A549 (cell line): ENCODE measurements at regions not wholly inside any gene's neighbourhood (a gene's known extent, or its start where the extent isn't known, plus 50 kb on each side); places are given as distances from the start of the nearest gene placed in this dataset.

Source experiments
- ATAC-seq, 2 experiments: fragments of 200-7000 bp in 1 of 2; fragments of >200 bp in 1 of 2; cut with Nextera tagmentation in 1 of 2; cut with Tn5 transposase in 1 of 2; 3 replicates each; pipeline versions ENCODE4 v1.8.0 to v1.9.1; 2018 to 2020; ENCODE audit warnings: mild to moderate bottlenecking in 1 of 2, moderate library complexity in 1 of 2
- CTCF ChIA-PET: fragments of 300-600 bp; sonication (Branson Sonifier 250); formaldehyde crosslinking; extraction: SDS; loops from one replicate; lab custom pipeline; 2021; ENCODE audit warnings: antibody characterized with exemption, inconsistent platforms; lab: Yijun Ruan, JAX
- POLR2A ChIA-PET: fragments of 350-600 bp; formaldehyde crosslinking; extraction: SDS; loops from one replicate; lab custom pipeline; 2021; ENCODE audit warnings: antibody characterized with exemption, inconsistent platforms; lab: Yijun Ruan, JAX
- DNase-seq, 2 experiments: peaks; one replicate each; pipeline versions ENCODE4 v3.0.0 to v3.0.0-alpha.2; 2011 to 2016; ENCODE audit warnings: low read depth in 1 of 2, low spot score in 1 of 2
- FAIRE-seq: peaks from 2 replicates; lab custom pipeline; 2011; peaks lifted over from hg19 to GRCh38; lab: Jason Lieb, UNC
- H3K27ac ChIP-seq, 2 experiments: fragments of >200 bp; sonication (Bioruptor Twin); formaldehyde crosslinking; 3 replicates each; pipeline ENCODE4 v1.5.1; 2016 to 2017
- H3K4me1 ChIP-seq: fragments of >200 bp; sonication (Bioruptor Twin); formaldehyde crosslinking; 3 replicates; pipeline ENCODE4 v1.6.1; 2016
- H3K4me2 ChIP-seq: fragments of >200 bp; sonication (Bioruptor Twin); formaldehyde crosslinking; 3 replicates; pipeline ENCODE4 v1.6.1; 2016
- H3K4me3 ChIP-seq: fragments of >200 bp; sonication (Bioruptor Twin); formaldehyde crosslinking; 3 replicates; pipeline ENCODE4 v1.5.1; 2016
- H3K9me3 ChIP-seq: fragments of >200 bp; sonication (Bioruptor Twin); formaldehyde crosslinking; 3 replicates; pipeline ENCODE4 v1.6.1; 2016
- BHLHE40 ChIP-seq: IDR thresholded peaks from 2 replicates; pipeline ENCODE4 v1.6.1; 2012; ENCODE audit warnings: low read depth, low read length, inconsistent platforms
- CBX8 ChIP-seq: fragments of 200-600 bp; sonication (generic); IDR thresholded peaks from 2 replicates; pipeline ENCODE4 v1.6.1; 2016
- E2F6 ChIP-seq: IDR thresholded peaks from 2 replicates; pipeline ENCODE4 v1.6.1; 2012; ENCODE audit warnings: low read depth, borderline replicate concordance
- ELK1 ChIP-seq: fragments of 150-350 bp; IDR thresholded peaks from 2 replicates; pipeline ENCODE4 v1.6.1; 2014; ENCODE audit warnings: low read depth, mild to moderate bottlenecking, low read length
- EP300 ChIP-seq, 2 experiments: fragments of >200 bp; sonication (Bioruptor Twin); formaldehyde crosslinking; IDR thresholded peaks; 2 replicates in 1 of 2; 3 replicates in 1 of 2; pipeline ENCODE4 v1.6.1; 2016 to 2017
- GATA3 ChIP-seq: IDR thresholded peaks from 2 replicates; pipeline ENCODE4 v1.6.1; 2012; ENCODE audit warnings: borderline replicate concordance
- HDAC2 ChIP-seq: fragments of 200-600 bp; sonication (generic); IDR thresholded peaks from 2 replicates; pipeline ENCODE4 v1.6.1; 2016
- HES2 ChIP-seq: fragments of >200 bp; sonication (Bioruptor Twin); formaldehyde crosslinking; IDR thresholded peaks from 2 replicates; pipeline ENCODE4 v1.6.1; 2016
- HMGXB4 ChIP-seq: fragments of 250-450 bp; sonication (Bioruptor Pico); IDR thresholded peaks from 2 replicates; pipeline ENCODE4 v1.5.0; 2021; ENCODE audit warnings: mild to moderate bottlenecking, moderate library complexity, borderline replicate concordance
- HOXA7 ChIP-seq: fragments of 250-450 bp; sonication (Bioruptor Pico); IDR thresholded peaks from 2 replicates; pipeline ENCODE4 v1.5.0; 2020; ENCODE audit warnings: mild to moderate bottlenecking, moderate library complexity
- HOXB13 ChIP-seq: fragments of 250-450 bp; sonication (Bioruptor Pico); IDR thresholded peaks from 2 replicates; pipeline ENCODE4 v1.5.0; 2020; ENCODE audit warnings: low read depth, mild to moderate bottlenecking, moderate library complexity
- HOXB5 ChIP-seq: fragments of 250-450 bp; sonication (Bioruptor Pico); IDR thresholded peaks from 2 replicates; pipeline ENCODE4 v1.5.0; 2020; ENCODE audit warnings: mild to moderate bottlenecking, moderate library complexity
- JUN ChIP-seq, 2 experiments: fragments of >200 bp; sonication (Bioruptor Twin); formaldehyde crosslinking; IDR thresholded peaks; 2 replicates in 1 of 2; 3 replicates in 1 of 2; pipeline ENCODE4 v1.6.1; 2016 to 2017
- MAX ChIP-seq: IDR thresholded peaks from 2 replicates; pipeline ENCODE4 v1.6.1; 2012
- NR3C1 ChIP-seq: fragments of >200 bp; sonication (Bioruptor Twin); formaldehyde crosslinking; IDR thresholded peaks from 3 replicates; pipeline ENCODE4 v1.6.1; 2017
- PHF8 ChIP-seq: fragments of 200-600 bp; sonication (generic); IDR thresholded peaks from 2 replicates; pipeline ENCODE4 v1.6.1; 2016; ENCODE audit warnings: low read depth, mild to moderate bottlenecking, antibody characterized with exemption, moderate library complexity, borderline replicate concordance
- POLR2A ChIP-seq: IDR thresholded peaks from 2 replicates; pipeline ENCODE4 v1.6.1; 2012; ENCODE audit warnings: mild to moderate bottlenecking, low read length
- POLR2AphosphoS2 ChIP-seq: conservative IDR thresholded peaks from 2 replicates; pipeline ENCODE4 v1.6.1; 2012; ENCODE audit warnings: low read length, improper control_type of control experiment, inconsistent platforms
- REST ChIP-seq: fragments of 200-600 bp; sonication (generic); IDR thresholded peaks from 2 replicates; pipeline ENCODE4 v1.6.1; 2016; ENCODE audit warnings: antibody characterized with exemption, mild to moderate bottlenecking, moderate library complexity
- RNF2 ChIP-seq: fragments of 200-600 bp; sonication (generic); IDR thresholded peaks from 2 replicates; pipeline ENCODE4 v1.6.1; 2016; ENCODE audit warnings: low read depth, mild to moderate bottlenecking, antibody characterized with exemption, moderate library complexity, borderline replicate concordance
- TFCP2L1 ChIP-seq: fragments of 250-450 bp; sonication (Bioruptor Pico); IDR thresholded peaks from 2 replicates; pipeline ENCODE4 v1.5.0; 2021; ENCODE audit warnings: mild to moderate bottlenecking
- TP53 ChIP-seq: fragments of 250-450 bp; sonication (Bioruptor Pico); IDR thresholded peaks from 2 replicates; pipeline ENCODE4 v1.5.0; 2021; ENCODE audit warnings: mild to moderate bottlenecking, moderate library complexity
- ZFP36 ChIP-seq: fragments of 450-650 bp; IDR thresholded peaks from 2 replicates; pipeline ENCODE4 v1.6.1; 2014; ENCODE audit warnings: borderline replicate concordance; ENCODE audit not compliant: partially characterized antibody
- WGBS: methylation state at CpG from one replicate; pipeline ENCODE4 v1.1.6; 2017; ENCODE audit errors: missing lambda C conversion rate; 5-methylcytosine and 5-hydroxymethylcytosine counted together

- Histone ChIP-seq H3K4me3 (no peak overlapping the region), H3K4me1 (no peaks in the 10 kb centered on the region), H3K4me2 (no peak overlapping the region), H3K9me3 (no peaks in the 10 kb centered on the region), H3K27ac (no peak overlapping the region)
- TF ChIP-seq POLR2A (no peak), REST (no peak), TFCP2L1 (CRISPR knock-in tag) (no peak), JUN (IDR thresholded peaks at IDR 0.05) (no peak), POLR2AphosphoS2 (no peak), HOXB5 (CRISPR knock-in tag) (no peak), HDAC2 (no peak), HOXB13 (CRISPR knock-in tag) (no peak)
- WGBS: 1% methylated on average over 8 of the region's 8 CpGs
- ChIA-PET POLR2A (no interaction called here), CTCF (no interaction called here)
- no peak for FAIRE-seq
- no peak for ATAC-seq
- no peak for DNase-seq
Observed at GRCh38 chr4:19727141-19727540, 524.6 kb upstream of the SLIT2 start.

- 29% methylated on average over 3 of the region's 3 CpGs for WGBS
- CTCF ChIA-PET: no interaction called here
- no peak for FAIRE-seq
- no peak overlapping the region for H3K4me2 ChIP-seq
- TF ChIP-seq NR3C1 (no peak), HES2 (no peak), POLR2A (no peak), GATA3 (no peak), HOXA7 (CRISPR knock-in tag) (no peak), TP53 (CRISPR knock-in tag) (no peak), E2F6 (no peak), HOXB13 (CRISPR knock-in tag) (no peak), ZFP36 (no peak), PHF8 (no peak), ELK1 (no peak), EP300 (IDR thresholded peaks at IDR 0.05) (no peak), BHLHE40 (no peak), MAX (no peak), CBX8 (no peak), HMGXB4 (CRISPR knock-in tag) (no peak), RNF2 (no peak), JUN (IDR thresholded peaks at IDR 0.05) (no peak)
- TF ChIP-seq, all 56 proteins: peak for 0
- DNase-seq: no peak
- Histone ChIP-seq H3K9me3 (no peaks in the 10 kb centered on the region), H3K27ac (no peak overlapping the region), H3K4me1 (no peaks in the 10 kb centered on the region), H3K4me3 (no peak overlapping the region)
- no peak for ATAC-seq
- POLR2A ChIA-PET: no interaction called here
Observed at GRCh38 chr4:19725130-19725529, 526.6 kb upstream of the SLIT2 start.
